HG03139 (cell line): ENCODE measurements at regions not wholly inside any gene's neighbourhood (a gene's known extent, or its start where the extent isn't known, plus 50 kb on each side); places are given as distances from the start of the nearest gene placed in this dataset.
"Not testable (repeated sequence)": the region's sequence is repeated elsewhere in the genome, so short reads cannot be mapped to it uniquely, and the experiment has no call there.

Source experiments
- ATAC-seq: cut with Tn5 transposase; IDR thresholded peaks from one replicate; pipeline ENCODE4 v1.9.1; 2021; ENCODE audit not compliant: unreplicated experiment

GRCh38 chr11:80733361-80733760, 1292.5 kb upstream of the TENM4 start:
- ATAC-seq = no peak

DNA sequence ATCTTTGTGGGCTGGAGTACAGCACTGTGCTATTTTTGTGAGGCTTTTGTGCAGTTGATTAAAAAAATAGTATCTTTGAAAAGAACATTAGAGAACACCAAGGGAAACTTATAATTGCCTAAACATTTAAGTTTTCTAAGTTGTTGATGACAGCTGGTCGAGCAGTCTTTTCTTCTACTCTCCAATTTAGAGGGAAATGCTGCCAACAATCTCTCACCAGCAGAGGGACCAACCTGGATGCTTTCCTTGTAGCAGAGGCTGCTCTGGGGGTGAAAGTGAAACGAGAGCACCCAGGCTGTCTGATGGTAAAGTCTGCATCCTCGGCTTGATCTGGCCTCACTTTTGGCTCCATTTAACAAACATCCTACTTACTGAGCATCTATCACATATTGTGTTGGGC, 1286.5 kb upstream of the TENM4 start:
- ATAC-seq = peak; percentile 82

DNA sequence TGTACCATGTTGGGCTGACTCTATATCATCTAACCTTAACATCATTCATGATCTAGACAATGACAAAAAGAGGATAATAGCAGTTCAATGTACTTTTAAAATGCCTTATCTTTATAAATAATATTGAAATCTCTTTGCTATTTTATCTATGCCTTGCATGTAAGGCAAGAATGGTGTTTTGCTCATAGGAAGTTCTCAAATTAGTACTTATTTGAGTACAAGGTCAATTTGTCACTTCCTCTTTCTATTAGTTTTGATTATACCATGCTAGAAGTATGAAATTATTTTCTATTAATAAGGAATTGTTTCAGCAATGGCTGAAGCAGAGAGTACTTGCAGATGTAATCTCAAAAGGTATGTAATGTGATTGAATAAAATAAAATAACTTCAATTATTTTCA, 1285.4 kb upstream of the TENM4 start:
- ATAC-seq = no peak

DNA sequence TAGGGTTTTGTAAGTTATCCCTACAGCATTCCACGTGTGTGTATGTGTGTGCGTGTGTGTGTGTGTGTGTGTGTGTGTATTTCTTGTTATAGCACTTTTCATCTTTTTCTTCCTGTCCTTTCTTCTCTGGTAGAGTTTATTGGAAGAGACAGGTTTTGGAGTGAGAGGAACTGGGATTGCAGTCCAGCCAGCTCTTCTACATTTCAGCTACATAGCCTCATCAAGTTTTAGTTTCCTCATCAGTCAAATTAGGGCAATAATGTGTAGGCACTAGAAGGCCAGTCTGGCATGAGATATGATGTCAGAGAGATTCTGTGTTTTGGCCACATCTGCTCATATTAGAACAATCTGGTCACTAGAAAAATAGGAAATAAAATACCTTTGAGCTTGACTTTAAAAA, 1283.5 kb upstream of the TENM4 start:
- ATAC-seq = no peak

- no peak for ATAC-seq
Observed at GRCh38 chr11:80722629-80723028, 1281.8 kb upstream of the TENM4 start.

DNA sequence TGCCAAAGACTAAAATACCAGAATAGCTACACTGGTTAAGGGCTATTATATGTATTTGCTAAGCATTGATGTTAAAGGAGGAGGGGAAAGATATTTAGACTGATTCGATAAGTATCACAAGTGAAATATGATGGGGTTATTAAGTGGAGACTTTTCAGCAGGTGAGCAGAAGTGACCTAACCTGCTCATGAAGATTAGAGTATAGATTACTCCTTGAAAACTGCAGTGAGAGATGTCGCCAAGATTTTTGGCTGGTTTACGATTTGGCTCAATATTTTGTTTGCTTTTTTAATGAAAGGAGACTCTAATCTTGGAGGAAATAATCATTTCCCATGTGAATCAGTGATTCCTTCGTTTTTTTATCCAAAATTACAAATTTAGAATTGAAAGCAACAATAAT, 1279.5 kb upstream of the TENM4 start:
- no peak for ATAC-seq

- no peak for ATAC-seq
Observed at GRCh38 chr11:80719292-80719646, 1278.4 kb upstream of the TENM4 start.

GRCh38 chr11:80718611-80719291, 1277.9 kb upstream of the TENM4 start:
- no peak for ATAC-seq

DNA sequence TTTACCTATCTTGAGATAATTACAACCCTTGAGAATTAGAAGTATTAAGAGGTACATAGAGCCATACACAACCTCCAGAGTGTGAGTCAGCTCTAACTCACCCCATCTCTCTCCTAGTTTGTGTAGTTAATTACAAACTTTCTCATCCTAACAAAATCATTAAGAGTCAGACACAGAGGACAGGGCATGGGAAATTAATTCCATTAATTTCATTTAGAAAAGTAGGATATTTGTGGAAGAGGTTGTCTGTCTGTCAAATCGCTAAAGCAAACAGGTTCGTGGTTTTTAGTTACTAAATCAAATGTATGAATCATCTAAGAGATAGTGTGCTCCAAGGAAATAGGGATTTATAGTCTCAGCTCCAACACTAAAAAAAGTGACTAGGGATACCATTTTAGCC, 1261.4 kb upstream of the TENM4 start:
- no peak for ATAC-seq

DNA sequence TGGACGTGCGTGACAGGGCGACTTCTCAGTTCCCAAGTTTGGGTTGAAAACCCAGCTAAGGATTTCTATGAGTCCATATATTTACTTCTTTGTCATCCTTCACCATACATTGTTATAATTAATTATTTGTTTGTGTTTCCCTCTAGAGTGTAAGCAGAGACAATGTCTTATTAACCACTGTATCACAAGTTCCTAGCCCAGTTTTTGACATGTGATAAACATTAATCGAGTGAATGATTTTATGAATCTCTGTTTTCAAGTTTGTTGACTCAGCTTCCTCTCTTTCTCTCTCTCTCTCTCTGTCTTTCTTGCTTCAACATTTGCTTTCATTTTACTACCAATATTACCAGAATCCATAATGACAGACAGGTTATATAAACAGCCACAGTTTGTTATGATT, 1259.6 kb upstream of the TENM4 start:
- ATAC-seq = no peak

DNA sequence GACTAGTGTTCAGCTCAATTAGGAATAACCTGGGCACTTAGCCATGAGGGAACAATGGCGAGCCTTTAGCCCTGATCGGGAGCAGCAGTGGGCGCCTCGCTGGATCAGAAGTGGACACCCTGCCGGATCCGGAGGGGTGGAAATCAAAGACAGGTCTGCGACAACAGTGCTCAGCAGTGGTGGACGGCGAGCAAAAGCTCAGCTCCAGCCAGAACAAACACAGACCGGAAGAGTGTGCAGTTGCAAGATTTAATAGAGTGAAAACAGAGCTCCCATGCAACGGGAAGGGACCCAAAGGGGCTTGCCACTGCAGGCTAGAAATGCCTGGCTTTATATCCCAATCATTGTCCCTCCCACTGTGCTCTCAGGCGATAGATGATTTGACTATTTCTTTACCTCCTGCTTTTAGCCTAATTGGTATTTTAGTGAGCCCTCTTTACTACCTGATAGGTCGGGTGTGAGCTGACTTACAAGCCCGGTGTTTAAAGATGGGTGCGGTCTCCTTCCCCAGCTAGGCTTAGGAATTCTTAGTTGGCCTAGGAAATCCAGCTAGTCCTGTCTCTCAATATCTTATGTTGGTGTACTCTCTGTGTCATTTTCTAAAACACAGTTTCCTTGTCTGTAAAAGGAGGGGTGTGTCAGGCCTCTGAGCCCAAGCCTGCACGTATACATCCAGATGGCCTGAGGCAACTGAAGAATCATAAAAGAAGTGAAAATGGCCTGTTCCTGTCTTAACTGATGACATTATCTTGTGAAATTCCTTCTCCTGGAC, 1258.8 kb upstream of the TENM4 start:
- ATAC-seq = not testable (repeated sequence)

GRCh38 chr11:80698637-80699036, 1257.8 kb upstream of the TENM4 start:
- no peak for ATAC-seq

DNA sequence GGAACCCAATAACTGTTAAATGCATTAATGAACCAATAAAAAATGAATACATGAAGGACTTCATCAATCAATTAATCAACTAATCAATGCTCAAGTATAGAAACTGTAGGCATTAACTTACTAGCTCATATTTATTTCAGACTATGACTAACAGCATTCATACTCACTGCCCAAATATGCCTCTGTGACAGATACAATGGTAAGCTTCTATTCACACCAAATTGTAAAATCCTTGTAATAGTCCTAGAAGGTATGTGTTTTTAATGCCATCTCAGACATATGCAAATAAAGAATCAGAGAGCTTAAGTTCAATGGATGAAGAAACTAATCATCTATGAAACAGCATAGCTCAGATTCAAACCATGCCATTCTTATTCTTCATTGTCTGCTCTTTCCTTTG, 1253.6 kb upstream of the TENM4 start:
- no peak for ATAC-seq

DNA sequence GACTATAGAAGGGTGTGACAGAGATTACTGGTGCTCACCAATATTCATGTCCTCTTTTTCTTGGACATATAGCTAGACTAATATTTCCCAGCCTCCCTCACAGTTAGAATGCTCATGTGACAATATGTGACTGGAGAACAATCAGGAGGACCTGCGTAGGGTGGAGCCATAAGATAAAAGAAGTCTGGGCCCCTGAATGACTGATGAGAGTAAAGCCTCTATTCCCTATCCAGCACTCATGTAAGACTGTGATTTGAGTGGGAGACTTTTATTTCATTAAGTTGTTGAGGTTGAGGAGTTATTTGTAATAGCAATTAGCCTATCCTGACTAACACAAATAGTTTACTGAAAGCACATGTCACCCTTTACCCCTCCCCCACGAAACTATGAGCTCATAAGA, 1247.1 kb upstream of the TENM4 start:
- ATAC-seq = no peak

- ATAC-seq = no peak
Observed at GRCh38 chr11:80686889-80687288, 1246.1 kb upstream of the TENM4 start.

GRCh38 chr11:80673566-80673965, 1232.7 kb upstream of the TENM4 start:
- ATAC-seq = no peak

- no peak for ATAC-seq
Observed at GRCh38 chr11:80669620-80670019, 1228.8 kb upstream of the TENM4 start.

DNA sequence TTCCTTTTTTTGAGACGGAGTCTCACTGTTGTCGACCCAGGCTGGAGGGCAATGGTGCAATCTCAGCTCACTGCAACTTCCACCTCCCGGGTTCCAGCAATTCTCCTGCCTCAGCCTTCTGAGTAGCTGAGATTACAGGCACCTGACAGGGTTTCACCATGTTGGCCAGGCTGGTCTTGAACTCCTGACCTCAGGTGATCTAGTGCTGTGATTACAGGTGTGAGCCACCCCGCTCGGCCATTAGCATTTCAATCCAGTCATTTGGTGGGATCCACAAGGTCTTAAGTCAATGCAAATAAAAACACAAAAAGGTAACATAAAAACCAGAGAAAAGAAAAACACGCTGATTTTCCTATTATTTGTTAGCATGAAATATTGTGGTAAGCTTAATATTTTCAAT, 1227.2 kb upstream of the TENM4 start:
- no peak for ATAC-seq

DNA sequence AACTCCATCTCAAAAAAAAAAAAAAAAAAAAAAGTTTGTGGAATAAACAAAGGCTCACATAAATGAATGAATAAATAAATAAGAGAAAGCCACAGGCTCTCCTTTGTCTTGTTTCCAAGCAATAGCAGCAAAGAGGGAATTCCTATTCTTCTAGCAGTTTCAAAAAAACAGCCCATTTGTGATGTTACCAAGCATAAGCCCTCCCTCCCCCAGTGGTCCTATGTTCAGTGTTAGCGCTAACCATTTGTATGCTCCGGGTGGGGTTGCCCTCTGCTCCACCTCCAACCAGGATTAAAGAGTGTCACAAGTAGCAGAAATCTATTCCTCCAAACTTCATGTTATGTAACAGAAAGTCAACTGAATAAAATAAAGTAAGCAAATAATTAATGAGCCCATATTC, 1215.0 kb upstream of the TENM4 start:
- ATAC-seq = no peak

DNA sequence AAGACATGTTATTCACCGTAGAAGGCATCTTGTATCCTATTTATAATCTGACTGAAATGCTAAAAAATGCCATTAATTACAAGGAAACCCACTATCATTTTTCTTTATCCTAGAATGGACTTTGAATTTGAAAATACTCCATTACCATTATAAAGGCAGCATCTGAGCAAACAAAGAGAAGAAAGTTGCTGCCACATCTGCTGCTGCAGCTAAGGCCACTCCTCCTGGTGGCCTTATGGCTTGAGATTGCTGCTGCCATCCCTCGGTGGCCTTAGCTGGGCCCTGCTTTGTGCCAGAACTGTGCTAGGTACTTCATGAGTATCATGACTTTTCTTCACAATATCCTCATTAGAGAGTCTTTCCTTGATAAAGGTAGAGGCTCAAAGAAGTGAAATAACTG, 1210.1 kb upstream of the TENM4 start:
- ATAC-seq = no peak

- no peak for ATAC-seq
Observed at GRCh38 chr11:80649186-80649585, 1208.4 kb upstream of the TENM4 start.

DNA sequence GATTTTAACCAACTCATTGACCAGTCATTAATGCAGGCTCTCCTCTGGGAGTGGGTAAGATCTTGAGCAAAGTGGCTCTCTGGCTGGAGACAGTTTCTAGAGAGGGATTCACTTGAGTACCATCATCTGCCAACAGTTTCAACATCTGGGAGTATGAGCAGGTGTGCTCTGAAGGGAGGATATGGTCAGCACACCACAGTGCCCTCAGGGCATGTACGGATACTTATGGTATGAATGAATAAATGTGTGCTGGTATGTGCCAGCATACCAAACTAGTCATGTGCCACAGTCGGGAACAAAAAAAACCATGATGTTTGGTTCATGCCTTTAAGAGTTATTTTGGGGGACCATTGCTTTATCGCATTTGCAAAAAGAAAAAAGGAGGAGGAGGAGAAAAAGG, 1197.5 kb upstream of the TENM4 start:
- no peak for ATAC-seq

DNA sequence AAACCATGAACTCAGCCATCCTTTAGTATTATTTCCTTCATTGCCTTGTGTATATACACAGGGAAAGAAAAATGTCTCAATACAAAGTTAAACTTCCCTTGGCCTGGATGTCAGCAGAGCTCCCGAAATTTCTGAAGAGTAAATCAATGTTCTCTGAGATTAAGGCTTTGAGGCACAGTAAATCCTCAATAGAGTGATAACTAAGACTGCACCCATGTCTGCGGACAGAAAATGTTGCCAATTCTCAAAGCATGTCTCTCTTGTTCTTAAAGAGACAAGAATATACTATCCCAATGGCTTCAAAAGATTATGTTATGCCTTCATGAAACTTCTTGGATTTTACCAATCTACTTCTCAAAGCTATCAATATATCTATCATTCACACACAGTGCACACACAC, 1196.7 kb upstream of the TENM4 start:
- ATAC-seq = no peak
